GM21390 (cell line): ENCODE measurements at regions not wholly inside any gene's neighbourhood (a gene's known extent, or its start where the extent isn't known, plus 50 kb on each side); places are given as distances from the start of the nearest gene placed in this dataset.

Source experiments
- ATAC-seq: cut with Tn5 transposase; IDR thresholded peaks from one replicate; pipeline ENCODE4 v1.9.1; 2021; ENCODE audit not compliant: unreplicated experiment

DNA sequence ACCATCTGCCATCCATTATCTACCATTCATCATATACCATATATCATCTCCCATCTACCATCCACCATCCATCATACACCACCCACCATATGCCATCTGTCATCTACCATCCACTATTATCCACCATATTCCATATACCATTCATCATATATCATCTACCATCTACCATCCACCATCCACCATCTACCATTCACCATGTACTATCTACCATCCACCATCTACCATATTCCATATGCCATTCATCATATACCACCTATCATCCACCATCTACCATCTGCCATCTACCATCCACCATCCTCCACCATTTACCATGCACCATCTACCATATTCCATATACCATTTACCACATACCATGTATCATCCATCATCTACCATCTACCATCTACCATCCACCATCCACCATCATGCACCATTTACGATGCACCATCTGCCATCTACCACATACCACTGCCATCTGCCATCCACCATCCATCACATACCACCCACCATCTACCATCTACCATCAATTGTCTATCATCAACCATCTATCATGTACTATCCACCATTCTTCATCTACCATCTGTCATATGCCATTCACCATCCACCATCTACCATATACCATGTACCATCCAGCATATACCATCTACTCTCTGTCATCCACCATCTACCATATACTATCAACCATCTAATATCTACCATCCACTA, 50.6 kb upstream of the RAB4A start:
- ATAC-seq: no peak

DNA sequence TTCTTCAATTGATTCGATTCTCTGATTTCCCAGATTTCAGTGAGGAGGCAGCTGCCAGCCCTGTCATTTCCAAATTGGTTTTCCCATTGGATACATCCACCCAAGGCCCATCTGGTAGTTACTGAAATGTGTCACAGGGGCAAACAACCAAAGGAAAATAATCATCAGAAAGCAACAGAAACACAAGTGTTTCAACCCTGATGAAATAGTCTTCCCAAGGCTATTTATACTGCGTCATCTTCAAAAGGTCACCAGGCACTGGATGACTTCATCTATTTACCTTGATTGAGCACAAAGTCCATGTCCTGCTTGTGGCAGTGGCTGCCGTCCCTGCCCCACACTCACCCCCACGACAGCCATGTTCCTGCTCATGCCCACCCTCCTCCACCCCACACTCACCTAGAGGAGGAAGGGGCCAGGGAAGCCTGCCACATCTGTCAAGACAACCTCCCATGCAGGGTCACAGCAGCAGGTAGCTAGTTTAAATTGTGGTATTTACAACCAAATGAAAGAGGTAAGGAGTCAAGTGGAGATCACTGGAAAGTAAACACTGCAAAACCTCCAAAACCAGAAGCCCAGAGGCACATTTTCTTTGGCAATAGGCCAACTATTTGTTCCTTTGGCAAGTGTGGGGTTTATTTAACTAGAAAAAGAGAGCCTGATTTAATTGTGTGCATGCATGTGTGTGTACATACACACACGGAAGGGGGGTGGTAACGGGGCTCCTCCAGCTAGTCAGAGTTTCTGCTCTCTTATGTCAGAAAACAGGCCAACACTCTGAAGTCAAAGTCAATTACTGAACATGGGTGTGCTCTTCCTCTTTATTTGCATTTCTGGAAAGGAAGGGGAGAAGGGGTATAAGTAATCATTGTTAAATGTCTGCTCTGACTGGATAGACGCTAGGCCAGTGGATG, 49.5 kb upstream of the RAB4A start:
- no peak for ATAC-seq
